ENCODE measurements at regions not wholly inside any gene's neighbourhood (a gene's known extent, or its start where the extent isn't known, plus 50 kb on each side); places are given as distances from the start of the nearest gene placed in this dataset.

GRCh38 chr4:62199291-62199810 is 999.2 kb downstream of the ADGRL3 start:
- in situ Hi-C loops (cut with MboI; ENCODE audit: low sequenced_read_pairs, unreplicated experiment), result no loop called here
- TF ChIP-seq CTCF (IDR thresholded peaks at IDR 0.05; ENCODE audit: borderline replicate concordance, control extremely low read depth, extremely low read depth, insufficient read depth, missing control alignments), result no peak
- no peak for DNase-seq (ENCODE audit: low spot score)

GRCh38 chr4:62196338-62196737 is 996.2 kb downstream of the ADGRL3 start:
- TF ChIP-seq CTCF (IDR thresholded peaks at IDR 0.05; ENCODE audit: borderline replicate concordance, control extremely low read depth, extremely low read depth, insufficient read depth, missing control alignments), result no peak
- in situ Hi-C loops (cut with MboI; ENCODE audit: low sequenced_read_pairs, unreplicated experiment), result no loop called here
- no peak for DNase-seq (ENCODE audit: low spot score)

- in situ Hi-C loops (cut with MboI; ENCODE audit: low sequenced_read_pairs, unreplicated experiment), result no loop called here
- no peak for TF ChIP-seq CTCF (IDR thresholded peaks at IDR 0.05; ENCODE audit: borderline replicate concordance, control extremely low read depth, extremely low read depth, insufficient read depth, missing control alignments)
- no peak for DNase-seq (ENCODE audit: low spot score)
Observed at GRCh38 chr4:62194342-62194741, 994.2 kb downstream of the ADGRL3 start.

- no peak for TF ChIP-seq CTCF (IDR thresholded peaks at IDR 0.05; ENCODE audit: borderline replicate concordance, control extremely low read depth, extremely low read depth, insufficient read depth, missing control alignments)
- in situ Hi-C loops (cut with MboI; ENCODE audit: low sequenced_read_pairs, unreplicated experiment), result no loop called here
- DNase-seq (ENCODE audit: low spot score), result no peak
Observed at GRCh38 chr4:62193761-62194160, 993.6 kb downstream of the ADGRL3 start.

GRCh38 chr4:62191451-62192240 is 991.5 kb downstream of the ADGRL3 start:
- in situ Hi-C loops (cut with MboI; ENCODE audit: low sequenced_read_pairs, unreplicated experiment), result no loop called here
- no peak for DNase-seq (ENCODE audit: low spot score)
- no peak for TF ChIP-seq CTCF (IDR thresholded peaks at IDR 0.05; ENCODE audit: borderline replicate concordance, control extremely low read depth, extremely low read depth, insufficient read depth, missing control alignments)

- in situ Hi-C loops (cut with MboI; ENCODE audit: low sequenced_read_pairs, unreplicated experiment), result no loop called here
- DNase-seq (ENCODE audit: low spot score), result no peak
- no peak for TF ChIP-seq CTCF (IDR thresholded peaks at IDR 0.05; ENCODE audit: borderline replicate concordance, control extremely low read depth, extremely low read depth, insufficient read depth, missing control alignments)
Observed at GRCh38 chr4:62170235-62170634, 970.1 kb downstream of the ADGRL3 start.
